GM12892 (cell line): ENCODE measurements at regions not wholly inside any gene's neighbourhood (a gene's known extent, or its start where the extent isn't known, plus 50 kb on each side); places are given as distances from the start of the nearest gene placed in this dataset.

Experiments used
- POLR2A ChIP-seq: IDR thresholded peaks from 2 replicates; pipeline ENCODE4 v1.6.1; 2011; ENCODE audit warnings: low read depth, low read length, control low read depth
- POLR2AphosphoS5 ChIP-seq: IDR thresholded peaks from 2 replicates; pipeline ENCODE4 v1.6.1; 2011; ENCODE audit warnings: low read depth, low read length, control low read depth
- TAF1 ChIP-seq: IDR thresholded peaks from 2 replicates; pipeline ENCODE4 v1.6.1; 2011; ENCODE audit warnings: low read depth, mild to moderate bottlenecking, control low read depth, low read length, borderline replicate concordance

GRCh38 chr22:47933891-47934290 is 1171.4 kb downstream of the TBC1D22A start:
- TF ChIP-seq POLR2A: no peak
- no peak for TF ChIP-seq POLR2AphosphoS5
- no peak for TF ChIP-seq TAF1
